Panc1 (cell line): ENCODE measurements at regions not wholly inside any gene's neighbourhood (a gene's known extent, or its start where the extent isn't known, plus 50 kb on each side); places are given as distances from the start of the nearest gene placed in this dataset.

Experiments
- POLR2AphosphoS5 ChIP-seq: IDR thresholded peaks from 2 replicates; pipeline ENCODE4 v1.6.1; 2012; ENCODE audit warnings: mild to moderate bottlenecking, low read depth, low read length, moderate library complexity
- SIN3A ChIP-seq: IDR thresholded peaks from 2 replicates; pipeline ENCODE4 v1.6.1; 2012; ENCODE audit warnings: low read depth, mild to moderate bottlenecking, low read length, moderate library complexity, borderline replicate concordance; ENCODE audit not compliant: insufficient read depth
- TCF7L2 ChIP-seq: IDR thresholded peaks from 2 replicates; pipeline ENCODE4 v1.6.1; 2011; ENCODE audit warnings: mild to moderate bottlenecking, low read depth, low read length, inconsistent platforms
- TF ChIP-seq, protein P1 (sequence below): fragments of 450-650 bp; IDR thresholded peaks from 2 replicates; pipeline ENCODE4 v1.5.1; 2017; ENCODE audit warnings: mild to moderate bottlenecking
- TF ChIP-seq, protein P2 (sequence below), 2 experiments: IDR thresholded peaks; 2 replicates each; pipeline ENCODE4 v1.6.1; 2011 to 2012; ENCODE audit warnings: low read depth in 2 of 2, control low read depth in 1 of 2, low read length in 1 of 2, mild to moderate bottlenecking in 1 of 2, moderate library complexity in 1 of 2; ENCODE audit not compliant: insufficient read depth in 1 of 2

DNA sequence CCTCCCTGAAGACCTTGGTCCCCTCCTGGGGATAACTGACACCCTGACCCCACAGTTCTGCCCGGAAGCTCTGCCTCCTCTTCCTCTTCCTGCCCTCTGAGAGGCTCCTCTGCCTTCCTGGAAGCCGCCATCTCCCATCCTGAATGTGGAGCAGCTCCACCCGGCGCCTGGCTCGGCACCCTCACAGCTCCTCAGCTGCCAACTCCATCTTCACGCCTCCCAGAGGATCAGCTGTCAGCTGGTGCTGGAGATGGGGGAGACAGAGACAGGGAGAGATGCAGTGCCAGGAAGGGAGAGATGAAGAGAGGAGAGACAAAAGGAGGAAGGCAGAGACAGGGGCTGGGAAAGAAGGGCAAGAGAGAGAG, 210.4 kb upstream of the CSF3R start:
- TF ChIP-seq, protein P1, sequence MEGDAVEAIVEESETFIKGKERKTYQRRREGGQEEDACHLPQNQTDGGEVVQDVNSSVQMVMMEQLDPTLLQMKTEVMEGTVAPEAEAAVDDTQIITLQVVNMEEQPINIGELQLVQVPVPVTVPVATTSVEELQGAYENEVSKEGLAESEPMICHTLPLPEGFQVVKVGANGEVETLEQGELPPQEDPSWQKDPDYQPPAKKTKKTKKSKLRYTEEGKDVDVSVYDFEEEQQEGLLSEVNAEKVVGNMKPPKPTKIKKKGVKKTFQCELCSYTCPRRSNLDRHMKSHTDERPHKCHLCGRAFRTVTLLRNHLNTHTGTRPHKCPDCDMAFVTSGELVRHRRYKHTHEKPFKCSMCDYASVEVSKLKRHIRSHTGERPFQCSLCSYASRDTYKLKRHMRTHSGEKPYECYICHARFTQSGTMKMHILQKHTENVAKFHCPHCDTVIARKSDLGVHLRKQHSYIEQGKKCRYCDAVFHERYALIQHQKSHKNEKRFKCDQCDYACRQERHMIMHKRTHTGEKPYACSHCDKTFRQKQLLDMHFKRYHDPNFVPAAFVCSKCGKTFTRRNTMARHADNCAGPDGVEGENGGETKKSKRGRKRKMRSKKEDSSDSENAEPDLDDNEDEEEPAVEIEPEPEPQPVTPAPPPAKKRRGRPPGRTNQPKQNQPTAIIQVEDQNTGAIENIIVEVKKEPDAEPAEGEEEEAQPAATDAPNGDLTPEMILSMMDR, result no peak
- TF ChIP-seq, protein P2, sequence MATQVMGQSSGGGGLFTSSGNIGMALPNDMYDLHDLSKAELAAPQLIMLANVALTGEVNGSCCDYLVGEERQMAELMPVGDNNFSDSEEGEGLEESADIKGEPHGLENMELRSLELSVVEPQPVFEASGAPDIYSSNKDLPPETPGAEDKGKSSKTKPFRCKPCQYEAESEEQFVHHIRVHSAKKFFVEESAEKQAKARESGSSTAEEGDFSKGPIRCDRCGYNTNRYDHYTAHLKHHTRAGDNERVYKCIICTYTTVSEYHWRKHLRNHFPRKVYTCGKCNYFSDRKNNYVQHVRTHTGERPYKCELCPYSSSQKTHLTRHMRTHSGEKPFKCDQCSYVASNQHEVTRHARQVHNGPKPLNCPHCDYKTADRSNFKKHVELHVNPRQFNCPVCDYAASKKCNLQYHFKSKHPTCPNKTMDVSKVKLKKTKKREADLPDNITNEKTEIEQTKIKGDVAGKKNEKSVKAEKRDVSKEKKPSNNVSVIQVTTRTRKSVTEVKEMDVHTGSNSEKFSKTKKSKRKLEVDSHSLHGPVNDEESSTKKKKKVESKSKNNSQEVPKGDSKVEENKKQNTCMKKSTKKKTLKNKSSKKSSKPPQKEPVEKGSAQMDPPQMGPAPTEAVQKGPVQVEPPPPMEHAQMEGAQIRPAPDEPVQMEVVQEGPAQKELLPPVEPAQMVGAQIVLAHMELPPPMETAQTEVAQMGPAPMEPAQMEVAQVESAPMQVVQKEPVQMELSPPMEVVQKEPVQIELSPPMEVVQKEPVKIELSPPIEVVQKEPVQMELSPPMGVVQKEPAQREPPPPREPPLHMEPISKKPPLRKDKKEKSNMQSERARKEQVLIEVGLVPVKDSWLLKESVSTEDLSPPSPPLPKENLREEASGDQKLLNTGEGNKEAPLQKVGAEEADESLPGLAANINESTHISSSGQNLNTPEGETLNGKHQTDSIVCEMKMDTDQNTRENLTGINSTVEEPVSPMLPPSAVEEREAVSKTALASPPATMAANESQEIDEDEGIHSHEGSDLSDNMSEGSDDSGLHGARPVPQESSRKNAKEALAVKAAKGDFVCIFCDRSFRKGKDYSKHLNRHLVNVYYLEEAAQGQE (IDR thresholded peaks at IDR 0.05; ENCODE audit: insufficient read depth in 1 of 2, low read depth in 2 of 2, low read length in 1 of 2), result no peak
- TF ChIP-seq POLR2AphosphoS5 (no peak), SIN3A (no peak), TCF7L2 (no peak)
